ENCODE measurements at regions not wholly inside any gene's neighbourhood (a gene's known extent, or its start where the extent isn't known, plus 50 kb on each side); places are given as distances from the start of the nearest gene placed in this dataset.
A peak's percentile ranks its signal among the peaks of the same experiment; 100 is the strongest.

DNA sequence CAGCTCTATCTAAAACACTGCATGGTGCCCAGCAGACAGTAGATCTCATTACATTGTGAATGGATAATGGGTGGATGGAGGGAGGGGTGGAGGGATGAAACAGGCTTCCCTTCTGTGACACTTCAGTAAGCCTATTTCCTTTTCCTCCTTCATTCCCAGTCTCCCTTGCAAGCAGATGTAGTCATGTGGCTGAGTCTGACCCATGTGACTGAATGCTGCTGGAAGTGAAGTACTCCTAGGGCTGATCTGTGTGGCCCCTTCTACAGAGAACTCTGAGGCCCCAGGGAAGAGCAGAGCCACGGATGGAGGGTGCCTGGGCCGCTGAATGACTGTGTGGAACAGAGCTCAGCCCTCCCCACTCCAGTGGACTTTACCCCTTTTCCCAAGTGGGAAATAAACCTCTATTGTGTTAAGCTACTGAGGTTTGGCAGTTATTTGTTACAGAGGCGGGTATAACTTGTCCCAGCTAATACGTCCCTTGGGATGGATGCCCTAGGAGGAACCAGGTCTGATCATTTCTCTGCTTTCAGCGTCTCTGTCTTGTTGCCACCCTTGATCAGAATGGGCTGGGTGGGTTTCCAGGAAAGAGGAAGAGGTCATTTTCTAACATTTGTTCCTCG is 176.1 kb upstream of the MVB12B start:
- POLR2A ChIA-PET (ENCODE audit: partially characterized antibody), result no interaction called here
- DNase-seq, result no peak
- peaks cover 0 to 4% (median 1%) of the 10 kb centered on the region in 4 donors for H3K4me1 Mint-ChIP-seq

DNA sequence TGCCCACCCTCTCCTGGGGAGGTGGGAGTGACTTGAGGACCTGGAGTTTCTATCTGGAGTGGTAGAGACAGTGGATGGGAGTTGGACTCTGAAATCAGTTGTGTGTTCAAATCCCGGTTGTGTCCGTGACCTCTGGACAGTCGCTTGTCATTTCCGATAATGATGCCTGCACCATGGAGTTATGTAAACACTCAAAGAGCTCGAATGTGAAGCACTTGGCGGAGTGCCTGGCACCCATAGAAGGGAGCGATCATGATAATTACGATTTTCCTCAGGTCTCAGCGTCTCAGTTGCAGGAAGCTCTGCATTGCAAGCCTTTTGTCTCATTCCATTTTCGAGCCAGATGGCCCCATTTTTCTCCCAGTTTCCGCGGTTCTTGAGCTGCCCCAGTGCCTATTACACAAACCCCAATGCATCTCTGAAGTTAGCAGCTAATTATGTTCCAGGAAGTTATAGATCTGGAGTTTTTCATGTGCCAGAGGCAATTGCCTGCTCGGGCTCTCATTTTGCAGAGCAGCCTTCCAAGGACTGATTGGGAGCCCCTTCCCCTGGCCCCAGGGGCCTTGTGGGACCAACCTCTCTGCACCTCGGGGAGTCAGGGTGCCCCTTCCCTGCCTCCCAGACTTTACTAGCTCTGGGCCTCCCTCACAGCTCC is 175.5 kb upstream of the MVB12B start:
- POLR2A ChIA-PET (ENCODE audit: partially characterized antibody), result no interaction called here
- DNase-seq, result no peak
- H3K4me1 Mint-ChIP-seq, result peaks cover 0 to 3% (median under 1%) of the 10 kb centered on the region in 4 donors
- no peaks in the 10 kb centered on the region for H3K36me3 Mint-ChIP-seq
- peaks cover 8 to 28% of the 10 kb centered on the region in 2 donors for H3K27me3 Mint-ChIP-seq
- H3K4me3 Mint-ChIP-seq, result no peak overlapping the region
- no peak overlapping the region for H3K4me3 ChIP-seq (ENCODE audit: low read length in 2 of 2)
- CTCF ChIA-PET (ENCODE audit: partially characterized antibody), result no interaction called here
- no peaks in the 10 kb centered on the region for H3K9me3 ChIP-seq (ENCODE audit: control insufficient read depth in 1 of 2, low read length in 2 of 2)
- no peaks in the 10 kb centered on the region for H3K4me1 ChIP-seq (ENCODE audit: insufficient read depth, low read length)
- H3K36me3 ChIP-seq (ENCODE audit: insufficient read depth, low read length), result no peaks in the 10 kb centered on the region
- intact Hi-C loops (cut with micrococcal nuclease), result no loop called here
- H3K27ac Mint-ChIP-seq, result no peak overlapping the region
- H3K27ac ChIP-seq (ENCODE audit: low read depth, low read length), result no peak overlapping the region
- peaks cover 0 to 3% (median 0%) of the 10 kb centered on the region in 8 donors for H3K9me3 Mint-ChIP-seq
- no peaks in the 10 kb centered on the region for H3K27me3 ChIP-seq (ENCODE audit: insufficient read depth, low read length)

More for the DNA sequence above, 176.1 kb upstream of the MVB12B start:
- no peaks in the 10 kb centered on the region for H3K36me3 Mint-ChIP-seq
- H3K36me3 ChIP-seq (ENCODE audit: insufficient read depth, low read length), result no peaks in the 10 kb centered on the region
- no peak overlapping the region for H3K4me3 Mint-ChIP-seq
- no peaks in the 10 kb centered on the region for H3K4me1 ChIP-seq (ENCODE audit: insufficient read depth, low read length)
- H3K9me3 Mint-ChIP-seq, result peaks cover 0 to 3% (median 0%) of the 10 kb centered on the region in 8 donors
- no peak overlapping the region for H3K4me3 ChIP-seq (ENCODE audit: low read length in 2 of 2)
- peaks cover 11 to 31% of the 10 kb centered on the region in 2 donors for H3K27me3 Mint-ChIP-seq
- no peak overlapping the region for H3K27ac Mint-ChIP-seq
- no peak overlapping the region for H3K27ac ChIP-seq (ENCODE audit: low read depth, low read length)
- H3K9me3 ChIP-seq (ENCODE audit: control insufficient read depth in 1 of 2, low read length in 2 of 2), result no peaks in the 10 kb centered on the region
- CTCF ChIA-PET (ENCODE audit: partially characterized antibody), result no interaction called here
- intact Hi-C loops (cut with micrococcal nuclease), result no loop called here
- H3K27me3 ChIP-seq (ENCODE audit: insufficient read depth, low read length), result no peaks in the 10 kb centered on the region

- no peaks in the 10 kb centered on the region for H3K27me3 ChIP-seq (ENCODE audit: insufficient read depth, low read length)
- no peak overlapping the region for H3K4me3 ChIP-seq (ENCODE audit: low read length in 2 of 2)
- DNase-seq, result no peak
- no peaks in the 10 kb centered on the region for H3K36me3 ChIP-seq (ENCODE audit: insufficient read depth, low read length)
- no peak overlapping the region for H3K27ac ChIP-seq (ENCODE audit: low read depth, low read length)
- Mint-ChIP-seq H3K27me3 (peaks cover 6 to 22% of the 10 kb centered on the region in 2 donors), H3K36me3 (no peaks in the 10 kb centered on the region), H3K4me1 (peaks cover 0 to under 1% (median 0%) of the 10 kb centered on the region in 4 donors), H3K4me3 (no peak overlapping the region), H3K27ac (peak overlapping the region in 1 of 7 donors; percentile 37), H3K9me3 (peaks cover 0 to 3% (median 0%) of the 10 kb centered on the region in 8 donors)
- H3K9me3 ChIP-seq (ENCODE audit: control insufficient read depth in 1 of 2, low read length in 2 of 2), result no peaks in the 10 kb centered on the region
- CTCF ChIA-PET (ENCODE audit: partially characterized antibody), result no interaction called here
- POLR2A ChIA-PET (ENCODE audit: partially characterized antibody), result no interaction called here
- intact Hi-C loops (cut with micrococcal nuclease), result no loop called here
- H3K4me1 ChIP-seq (ENCODE audit: insufficient read depth, low read length), result no peaks in the 10 kb centered on the region
Measured at GRCh38 chr9:126151686-126152134, 174.9 kb upstream of the MVB12B start.

- Histone ChIP-seq H3K27me3 (ENCODE audit: insufficient read depth, low read length) (no peaks in the 10 kb centered on the region), H3K4me1 (ENCODE audit: insufficient read depth, low read length) (no peaks in the 10 kb centered on the region), H3K27ac (ENCODE audit: low read depth, low read length) (no peak overlapping the region), H3K9me3 (ENCODE audit: control insufficient read depth in 1 of 2, low read length in 2 of 2) (no peaks in the 10 kb centered on the region), H3K36me3 (ENCODE audit: insufficient read depth, low read length) (no peaks in the 10 kb centered on the region), H3K4me3 (ENCODE audit: low read length in 2 of 2) (no peak overlapping the region)
- ChIA-PET CTCF (ENCODE audit: partially characterized antibody) (no interaction called here), POLR2A (ENCODE audit: partially characterized antibody) (no interaction called here)
- H3K27ac Mint-ChIP-seq, result no peak overlapping the region
- intact Hi-C loops (cut with micrococcal nuclease), result no loop called here
- H3K4me3 Mint-ChIP-seq, result no peak overlapping the region
- peaks cover 8 to 24% of the 10 kb centered on the region in 2 donors for H3K27me3 Mint-ChIP-seq
- no peaks in the 10 kb centered on the region for H3K4me1 Mint-ChIP-seq
- H3K36me3 Mint-ChIP-seq, result no peaks in the 10 kb centered on the region
- DNase-seq, result no peak
- H3K9me3 Mint-ChIP-seq, result peaks cover 0 to 3% (median 0%) of the 10 kb centered on the region in 8 donors
Measured at GRCh38 chr9:126152622-126153362, 173.8 kb upstream of the MVB12B start.

DNA sequence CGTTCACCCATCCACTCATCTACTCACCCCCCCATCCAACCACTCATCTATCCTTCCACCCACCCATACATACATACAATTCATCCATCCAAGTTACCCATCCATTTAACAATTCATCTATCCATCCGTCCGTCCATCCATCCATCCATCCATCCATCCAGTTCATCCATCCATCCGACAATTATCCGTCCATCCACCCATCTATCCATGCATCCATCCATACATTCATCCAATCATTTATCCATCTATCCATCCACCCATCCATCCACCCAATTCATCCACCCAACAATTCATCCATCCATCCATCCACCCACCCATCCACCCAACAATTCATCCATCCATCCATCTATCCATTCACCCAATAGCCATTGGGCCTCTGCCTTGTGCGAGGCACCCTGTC is 173.2 kb upstream of the MVB12B start:
- Mint-ChIP-seq H3K36me3 (no peaks in the 10 kb centered on the region), H3K4me3 (no peak overlapping the region), H3K9me3 (peaks cover 0 to 3% (median 0%) of the 10 kb centered on the region in 8 donors), H3K27me3 (peaks cover 8 to 23% of the 10 kb centered on the region in 2 donors), H3K4me1 (no peaks in the 10 kb centered on the region), H3K27ac (no peak overlapping the region)
- intact Hi-C loops (cut with micrococcal nuclease), result no loop called here
- no peak for DNase-seq
- ChIA-PET CTCF (ENCODE audit: partially characterized antibody) (no interaction called here), POLR2A (ENCODE audit: partially characterized antibody) (no interaction called here)
- no peaks in the 10 kb centered on the region for H3K9me3 ChIP-seq (ENCODE audit: control insufficient read depth in 1 of 2, low read length in 2 of 2)
- no peaks in the 10 kb centered on the region for H3K4me1 ChIP-seq (ENCODE audit: insufficient read depth, low read length)
- no peaks in the 10 kb centered on the region for H3K27me3 ChIP-seq (ENCODE audit: insufficient read depth, low read length)
- H3K36me3 ChIP-seq (ENCODE audit: insufficient read depth, low read length), result no peaks in the 10 kb centered on the region
- H3K4me3 ChIP-seq (ENCODE audit: low read length in 2 of 2), result no peak overlapping the region
- H3K27ac ChIP-seq (ENCODE audit: low read depth, low read length), result no peak overlapping the region

DNA sequence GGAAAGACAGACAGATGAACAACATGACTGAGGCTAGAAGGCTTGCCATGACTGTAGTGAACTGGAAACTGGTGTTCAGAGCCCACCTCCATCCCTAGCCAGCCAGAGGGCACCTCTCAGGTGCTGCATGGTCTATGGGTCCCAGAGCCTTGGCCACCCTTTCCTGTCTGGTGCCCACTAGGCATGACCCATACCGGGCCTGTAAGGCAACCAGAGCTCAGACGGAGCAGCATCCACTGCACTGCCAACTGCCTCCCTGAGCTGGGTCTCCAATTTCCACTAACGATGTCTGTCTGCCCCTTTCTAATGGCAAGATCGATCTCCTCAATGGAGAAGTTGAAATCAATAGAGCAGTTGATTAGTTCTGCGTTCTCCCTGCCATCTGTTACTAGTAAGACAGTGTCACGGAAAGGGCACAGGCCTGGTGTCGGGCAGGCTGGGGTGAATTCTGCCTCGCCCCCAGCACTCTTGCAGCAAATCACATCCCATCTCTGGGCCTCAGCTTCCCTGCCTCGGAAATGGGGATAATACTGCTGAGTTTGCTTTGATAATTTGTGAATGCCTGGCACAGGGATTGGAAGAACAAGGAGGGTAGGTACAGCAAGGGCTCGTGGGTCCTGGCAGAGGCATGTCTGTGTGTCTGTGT is 172.3 kb upstream of the MVB12B start:
- intact Hi-C loops (cut with micrococcal nuclease), result no loop called here
- DNase-seq, result no peak
- CTCF ChIA-PET (ENCODE audit: partially characterized antibody), result no interaction called here
- Histone ChIP-seq H3K9me3 (ENCODE audit: control insufficient read depth in 1 of 2, low read length in 2 of 2) (no peaks in the 10 kb centered on the region), H3K4me3 (ENCODE audit: low read length in 2 of 2) (no peak overlapping the region), H3K27ac (ENCODE audit: low read depth, low read length) (no peak overlapping the region), H3K4me1 (ENCODE audit: insufficient read depth, low read length) (no peaks in the 10 kb centered on the region), H3K36me3 (ENCODE audit: insufficient read depth, low read length) (no peaks in the 10 kb centered on the region), H3K27me3 (ENCODE audit: insufficient read depth, low read length) (no peaks in the 10 kb centered on the region)
- Mint-ChIP-seq H3K4me3 (no peak overlapping the region), H3K36me3 (no peaks in the 10 kb centered on the region), H3K4me1 (no peaks in the 10 kb centered on the region), H3K9me3 (peaks cover 0 to 3% (median 0%) of the 10 kb centered on the region in 8 donors), H3K27me3 (peaks cover 7 to 20% of the 10 kb centered on the region in 2 donors), H3K27ac (no peak overlapping the region)
- POLR2A ChIA-PET (ENCODE audit: partially characterized antibody), result no interaction called here

DNA sequence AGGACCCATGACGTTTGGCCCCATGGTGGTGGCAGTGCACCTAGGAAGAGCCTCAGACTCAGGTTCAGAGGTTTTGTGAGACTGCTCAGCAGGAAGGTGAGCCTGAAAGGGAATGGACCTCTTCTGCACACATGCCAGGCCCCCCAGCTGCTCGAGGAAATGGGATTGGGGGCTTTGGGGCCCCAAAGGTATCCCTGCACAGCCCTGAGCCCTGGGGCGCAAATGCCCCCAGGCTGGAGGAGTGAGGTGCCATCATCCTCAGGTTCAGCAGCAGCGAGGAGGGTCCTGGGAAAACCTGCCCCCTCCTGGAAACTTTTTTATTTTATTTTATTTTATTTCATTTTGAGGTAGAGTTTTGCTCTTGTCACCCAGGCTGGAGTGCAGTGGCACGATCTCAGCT is 171.8 kb upstream of the MVB12B start:
- CTCF ChIA-PET (ENCODE audit: partially characterized antibody), result no interaction called here
- no peaks in the 10 kb centered on the region for H3K4me1 ChIP-seq (ENCODE audit: insufficient read depth, low read length)
- H3K4me3 ChIP-seq (ENCODE audit: low read length in 2 of 2), result no peak overlapping the region
- H3K4me1 Mint-ChIP-seq, result no peaks in the 10 kb centered on the region
- H3K4me3 Mint-ChIP-seq, result no peak overlapping the region
- H3K9me3 ChIP-seq (ENCODE audit: control insufficient read depth in 1 of 2, low read length in 2 of 2), result no peaks in the 10 kb centered on the region
- no peak for DNase-seq
- H3K27ac Mint-ChIP-seq, result no peak overlapping the region
- H3K27me3 ChIP-seq (ENCODE audit: insufficient read depth, low read length), result no peaks in the 10 kb centered on the region
- peaks cover 7 to 20% of the 10 kb centered on the region in 2 donors for H3K27me3 Mint-ChIP-seq
- intact Hi-C loops (cut with micrococcal nuclease), result no loop called here
- no peak overlapping the region for H3K27ac ChIP-seq (ENCODE audit: low read depth, low read length)
- H3K9me3 Mint-ChIP-seq, result peaks cover 0 to 3% (median 0%) of the 10 kb centered on the region in 8 donors
- H3K36me3 Mint-ChIP-seq, result no peaks in the 10 kb centered on the region
- no peaks in the 10 kb centered on the region for H3K36me3 ChIP-seq (ENCODE audit: insufficient read depth, low read length)
- POLR2A ChIA-PET (ENCODE audit: partially characterized antibody), result no interaction called here

Data from CD4-positive, alpha-beta memory T cell (primary cell).